Loucy (cell line): ENCODE measurements at regions not wholly inside any gene's neighbourhood (a gene's known extent, or its start where the extent isn't known, plus 50 kb on each side); places are given as distances from the start of the nearest gene placed in this dataset.
"Not testable (repeated sequence)": the region's sequence is repeated elsewhere in the genome, so short reads cannot be mapped to it uniquely, and the experiment has no call there.

Experiments
- EZH2phosphoT487 ChIP-seq: fragments of 200-600 bp; IDR thresholded peaks from 2 replicates; pipeline ENCODE4 v1.6.1; 2018; ENCODE audit warnings: antibody characterized with exemption, mild to moderate bottlenecking, moderate library complexity, borderline replicate concordance
- TF ChIP-seq, protein P1 (sequence below): fragments of 200-600 bp; sonication (generic); conservative IDR thresholded peaks from 2 replicates; pipeline ENCODE4 v1.5.1; 2014; ENCODE audit warnings: mild to moderate bottlenecking, antibody characterized with exemption, low read length

DNA sequence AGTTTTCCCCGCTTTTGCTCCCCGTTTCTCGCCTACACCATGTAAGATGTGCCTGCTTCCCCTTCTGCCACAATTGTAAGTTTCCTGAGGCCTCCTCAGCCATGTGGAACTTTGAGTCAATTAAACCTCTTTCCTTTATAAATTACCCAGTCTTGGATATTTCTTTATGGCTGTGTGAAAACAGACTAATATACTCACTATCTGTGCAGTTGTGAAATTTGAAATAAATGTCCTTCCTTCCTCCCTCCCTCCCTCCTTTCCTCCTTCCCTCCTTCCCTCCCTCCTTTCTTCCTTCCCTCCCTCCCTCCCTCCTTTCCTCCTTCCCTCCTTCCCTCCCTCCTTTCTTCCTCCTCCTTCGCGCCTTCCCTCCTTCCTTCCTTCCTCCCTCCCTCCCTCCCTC lies 132.8 kb downstream of the RFPL4B start:
- TF ChIP-seq, protein P1, sequence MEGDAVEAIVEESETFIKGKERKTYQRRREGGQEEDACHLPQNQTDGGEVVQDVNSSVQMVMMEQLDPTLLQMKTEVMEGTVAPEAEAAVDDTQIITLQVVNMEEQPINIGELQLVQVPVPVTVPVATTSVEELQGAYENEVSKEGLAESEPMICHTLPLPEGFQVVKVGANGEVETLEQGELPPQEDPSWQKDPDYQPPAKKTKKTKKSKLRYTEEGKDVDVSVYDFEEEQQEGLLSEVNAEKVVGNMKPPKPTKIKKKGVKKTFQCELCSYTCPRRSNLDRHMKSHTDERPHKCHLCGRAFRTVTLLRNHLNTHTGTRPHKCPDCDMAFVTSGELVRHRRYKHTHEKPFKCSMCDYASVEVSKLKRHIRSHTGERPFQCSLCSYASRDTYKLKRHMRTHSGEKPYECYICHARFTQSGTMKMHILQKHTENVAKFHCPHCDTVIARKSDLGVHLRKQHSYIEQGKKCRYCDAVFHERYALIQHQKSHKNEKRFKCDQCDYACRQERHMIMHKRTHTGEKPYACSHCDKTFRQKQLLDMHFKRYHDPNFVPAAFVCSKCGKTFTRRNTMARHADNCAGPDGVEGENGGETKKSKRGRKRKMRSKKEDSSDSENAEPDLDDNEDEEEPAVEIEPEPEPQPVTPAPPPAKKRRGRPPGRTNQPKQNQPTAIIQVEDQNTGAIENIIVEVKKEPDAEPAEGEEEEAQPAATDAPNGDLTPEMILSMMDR = not testable (repeated sequence)
- not testable (repeated sequence) for TF ChIP-seq EZH2phosphoT487
